ENCODE measurements at regions not wholly inside any gene's neighbourhood (a gene's known extent, or its start where the extent isn't known, plus 50 kb on each side); places are given as distances from the start of the nearest gene placed in this dataset.

DNA sequence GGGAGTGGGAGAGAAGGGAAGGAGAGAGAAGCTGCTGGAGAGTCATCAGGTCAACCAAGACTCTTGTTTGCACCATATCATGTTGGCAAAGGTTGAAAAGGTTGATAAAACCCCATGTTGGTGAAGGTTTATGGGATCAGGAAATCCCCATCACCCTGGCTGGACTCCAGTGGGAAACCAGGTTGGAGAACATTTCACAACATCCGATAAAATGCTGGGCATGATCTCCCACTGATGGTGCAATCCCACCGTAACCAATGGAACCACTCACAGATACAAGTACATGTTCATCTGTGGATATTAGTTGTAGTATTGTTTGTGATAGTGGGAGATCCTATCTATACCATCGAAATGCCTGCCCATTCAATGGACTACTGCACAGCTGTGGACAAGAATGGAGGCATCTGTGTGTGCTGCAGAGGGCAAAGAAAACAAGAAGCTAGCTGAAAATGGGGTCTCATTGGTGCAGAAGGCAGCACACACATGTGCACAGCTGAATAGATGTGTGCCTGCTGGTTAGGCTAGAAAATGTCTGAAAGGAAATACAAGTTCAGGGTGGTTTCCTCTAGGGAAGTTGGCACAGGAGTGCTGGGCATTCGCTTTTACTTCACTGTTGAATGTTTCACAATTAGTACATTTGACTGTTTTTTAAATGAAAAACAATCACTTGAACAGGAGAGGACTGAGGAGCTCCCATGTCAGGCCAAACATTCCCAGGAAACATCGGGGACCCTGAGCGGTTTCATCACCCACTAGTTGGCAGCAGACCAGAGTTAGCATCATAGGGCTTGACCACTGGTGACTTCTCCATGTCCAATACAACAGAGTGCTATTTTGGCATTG, 80.4 kb upstream of the MGMT start:
- H3K27me3 Mint-ChIP-seq (ENCODE audit: unreplicated experiment): no peaks in the 10 kb centered on the region
- H3K4me3 Mint-ChIP-seq (ENCODE audit: unreplicated experiment): no peak overlapping the region
- TF ChIP-seq, protein P1, sequence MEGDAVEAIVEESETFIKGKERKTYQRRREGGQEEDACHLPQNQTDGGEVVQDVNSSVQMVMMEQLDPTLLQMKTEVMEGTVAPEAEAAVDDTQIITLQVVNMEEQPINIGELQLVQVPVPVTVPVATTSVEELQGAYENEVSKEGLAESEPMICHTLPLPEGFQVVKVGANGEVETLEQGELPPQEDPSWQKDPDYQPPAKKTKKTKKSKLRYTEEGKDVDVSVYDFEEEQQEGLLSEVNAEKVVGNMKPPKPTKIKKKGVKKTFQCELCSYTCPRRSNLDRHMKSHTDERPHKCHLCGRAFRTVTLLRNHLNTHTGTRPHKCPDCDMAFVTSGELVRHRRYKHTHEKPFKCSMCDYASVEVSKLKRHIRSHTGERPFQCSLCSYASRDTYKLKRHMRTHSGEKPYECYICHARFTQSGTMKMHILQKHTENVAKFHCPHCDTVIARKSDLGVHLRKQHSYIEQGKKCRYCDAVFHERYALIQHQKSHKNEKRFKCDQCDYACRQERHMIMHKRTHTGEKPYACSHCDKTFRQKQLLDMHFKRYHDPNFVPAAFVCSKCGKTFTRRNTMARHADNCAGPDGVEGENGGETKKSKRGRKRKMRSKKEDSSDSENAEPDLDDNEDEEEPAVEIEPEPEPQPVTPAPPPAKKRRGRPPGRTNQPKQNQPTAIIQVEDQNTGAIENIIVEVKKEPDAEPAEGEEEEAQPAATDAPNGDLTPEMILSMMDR (IDR thresholded peaks at IDR 0.05; ENCODE audit: partially characterized antibody, unreplicated experiment): no peak
- DNase-seq: no peak
- H3K36me3 Mint-ChIP-seq (ENCODE audit: unreplicated experiment): no peaks in the 10 kb centered on the region
- H3K9me3 Mint-ChIP-seq (ENCODE audit: unreplicated experiment): peaks cover 1% of the 10 kb centered on the region
- H3K4me1 Mint-ChIP-seq (ENCODE audit: low read depth, unreplicated experiment): no peaks in the 10 kb centered on the region
- no peak overlapping the region for H3K27ac Mint-ChIP-seq (ENCODE audit: unreplicated experiment)

DNA sequence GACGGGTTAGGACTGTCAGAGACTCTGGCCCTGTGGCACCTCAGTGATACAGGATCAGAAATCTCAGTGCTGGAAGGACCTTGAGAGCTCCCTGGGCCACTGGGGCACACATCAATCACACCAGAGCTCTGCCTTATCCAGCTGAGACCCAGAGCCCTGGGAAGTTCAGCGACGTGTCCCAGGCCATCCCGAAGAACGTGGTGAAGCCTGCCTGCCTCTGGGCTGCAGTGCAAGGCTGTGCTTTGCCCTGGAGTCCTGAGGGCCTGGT, 79.8 kb upstream of the MGMT start:
- H3K9me3 Mint-ChIP-seq (ENCODE audit: unreplicated experiment): peaks cover 1% of the 10 kb centered on the region
- no peak overlapping the region for H3K4me3 Mint-ChIP-seq (ENCODE audit: unreplicated experiment)
- H3K27me3 Mint-ChIP-seq (ENCODE audit: unreplicated experiment): no peaks in the 10 kb centered on the region
- no peaks in the 10 kb centered on the region for H3K36me3 Mint-ChIP-seq (ENCODE audit: unreplicated experiment)
- DNase-seq: no peak
- no peaks in the 10 kb centered on the region for H3K4me1 Mint-ChIP-seq (ENCODE audit: low read depth, unreplicated experiment)
- H3K27ac Mint-ChIP-seq (ENCODE audit: unreplicated experiment): no peak overlapping the region
- TF ChIP-seq, protein P1 (IDR thresholded peaks at IDR 0.05; ENCODE audit: partially characterized antibody, unreplicated experiment): no peak

DNA sequence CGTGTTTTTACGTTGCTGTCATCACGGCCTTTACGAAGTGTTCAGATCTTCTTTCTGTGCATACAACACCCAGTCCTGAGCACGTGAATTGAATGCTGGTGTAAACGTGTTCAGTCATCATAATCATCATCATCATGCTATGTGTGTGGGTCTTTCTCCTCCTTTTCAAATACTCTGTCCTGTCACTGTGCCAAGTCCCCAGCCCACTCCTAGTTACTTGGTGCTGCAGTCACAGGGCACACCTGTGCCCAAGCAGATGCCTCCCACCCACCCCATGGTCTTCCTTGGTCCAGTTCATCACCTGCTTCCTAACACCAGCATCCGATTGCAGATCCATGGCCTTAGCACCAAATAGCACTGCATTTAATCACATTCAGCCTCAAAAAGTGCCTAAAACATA, 78.6 kb upstream of the MGMT start:
- Mint-ChIP-seq H3K36me3 (ENCODE audit: unreplicated experiment) (no peaks in the 10 kb centered on the region), H3K27ac (ENCODE audit: unreplicated experiment) (no peak overlapping the region), H3K9me3 (ENCODE audit: unreplicated experiment) (peaks cover 1% of the 10 kb centered on the region), H3K27me3 (ENCODE audit: unreplicated experiment) (no peaks in the 10 kb centered on the region), H3K4me3 (ENCODE audit: unreplicated experiment) (no peak overlapping the region), H3K4me1 (ENCODE audit: low read depth, unreplicated experiment) (no peaks in the 10 kb centered on the region)
- TF ChIP-seq, protein P1 (IDR thresholded peaks at IDR 0.05; ENCODE audit: partially characterized antibody, unreplicated experiment): no peak
- DNase-seq: no peak

DNA sequence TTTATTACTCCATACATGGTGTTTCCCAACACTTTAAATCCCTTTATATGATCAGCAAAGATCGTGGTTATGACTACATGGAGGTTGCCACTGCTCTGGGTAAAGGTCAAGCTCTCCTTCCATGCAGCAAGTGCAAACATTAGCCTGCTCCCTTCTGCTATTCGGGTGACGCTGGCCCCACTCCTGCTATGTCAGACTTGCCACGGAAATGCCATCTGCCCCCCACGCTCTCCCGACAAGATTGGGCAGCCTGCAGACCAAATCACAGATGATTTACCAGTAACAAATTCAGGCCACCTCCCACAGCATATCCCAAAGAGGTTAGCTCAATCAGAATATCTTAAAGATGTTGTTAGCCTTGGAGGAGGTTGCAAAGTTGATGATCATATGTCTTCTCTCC, 77.8 kb upstream of the MGMT start:
- Mint-ChIP-seq H3K9me3 (ENCODE audit: unreplicated experiment) (peaks cover 1% of the 10 kb centered on the region), H3K4me3 (ENCODE audit: unreplicated experiment) (no peak overlapping the region), H3K36me3 (ENCODE audit: unreplicated experiment) (no peaks in the 10 kb centered on the region), H3K27ac (ENCODE audit: unreplicated experiment) (no peak overlapping the region), H3K4me1 (ENCODE audit: low read depth, unreplicated experiment) (no peaks in the 10 kb centered on the region), H3K27me3 (ENCODE audit: unreplicated experiment) (no peaks in the 10 kb centered on the region)
- TF ChIP-seq, protein P1 (IDR thresholded peaks at IDR 0.05; ENCODE audit: partially characterized antibody, unreplicated experiment): no peak
- DNase-seq: no peak

DNA sequence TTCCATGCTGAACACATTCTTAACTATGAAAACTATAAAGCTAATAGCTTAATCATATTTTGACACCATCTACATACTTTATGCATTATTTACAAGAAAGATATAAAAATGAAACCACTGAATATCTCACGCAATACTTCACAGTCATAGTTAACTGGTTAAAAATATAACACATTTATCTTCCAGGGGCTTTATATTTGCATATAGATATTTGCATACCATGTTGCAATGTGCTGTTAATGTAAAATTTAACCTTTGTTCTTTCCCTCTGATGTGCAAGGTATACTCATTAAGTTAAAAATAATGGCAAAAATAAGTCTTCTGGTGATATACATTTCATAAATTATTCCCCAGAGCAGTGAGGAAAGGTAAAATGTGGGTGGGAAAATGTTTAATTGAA, 76.9 kb upstream of the MGMT start:
- H3K36me3 Mint-ChIP-seq (ENCODE audit: unreplicated experiment): no peaks in the 10 kb centered on the region
- H3K27ac Mint-ChIP-seq (ENCODE audit: unreplicated experiment): no peak overlapping the region
- no peaks in the 10 kb centered on the region for H3K27me3 Mint-ChIP-seq (ENCODE audit: unreplicated experiment)
- no peaks in the 10 kb centered on the region for H3K4me1 Mint-ChIP-seq (ENCODE audit: low read depth, unreplicated experiment)
- DNase-seq: no peak
- TF ChIP-seq, protein P1 (IDR thresholded peaks at IDR 0.05; ENCODE audit: partially characterized antibody, unreplicated experiment): no peak
- H3K4me3 Mint-ChIP-seq (ENCODE audit: unreplicated experiment): no peak overlapping the region
- H3K9me3 Mint-ChIP-seq (ENCODE audit: unreplicated experiment): peaks cover 1% of the 10 kb centered on the region
